Neural crest cell (in vitro differentiated cells): ENCODE measurements at regions not wholly inside any gene's neighbourhood (a gene's known extent, or its start where the extent isn't known, plus 50 kb on each side); places are given as distances from the start of the nearest gene placed in this dataset.

Experiments
- DNase-seq: peaks from one replicate; pipeline ENCODE4 v3.0.0; 2021; ENCODE audit warnings: low read depth, mixed read lengths, low spot score
- H3K27ac Mint-ChIP-seq: one replicate; pipeline ENCODE4 v1.8.0; 2021; ENCODE audit warnings: mild to moderate bottlenecking, mixed read lengths; ENCODE audit not compliant: unreplicated experiment
- H3K27me3 Mint-ChIP-seq: 2 replicates; pipeline ENCODE4 v1.8.0; 2021; ENCODE audit warnings: low read depth, mild to moderate bottlenecking, mixed read lengths
- H3K36me3 Mint-ChIP-seq: 2 replicates; pipeline ENCODE4 v1.8.0; 2021; ENCODE audit warnings: low read depth, mild to moderate bottlenecking, mixed read lengths
- H3K4me1 Mint-ChIP-seq: 2 replicates; pipeline ENCODE4 v1.8.0; 2021; ENCODE audit warnings: mixed read lengths
- H3K4me3 Mint-ChIP-seq: one replicate; pipeline ENCODE4 v1.8.0; 2021; ENCODE audit warnings: mild to moderate bottlenecking, mixed read lengths
- H3K9me3 Mint-ChIP-seq: 2 replicates; pipeline ENCODE4 v1.8.0; 2021; ENCODE audit warnings: mixed read lengths
- CTCF ChIP-seq: fragments of 200-600 bp; sonication (generic); conservative IDR thresholded peaks from 2 replicates; pipeline ENCODE4 v1.5.0; 2021; ENCODE audit warnings: antibody characterized with exemption, mild to moderate bottlenecking

- no peaks in the 10 kb centered on the region for H3K27me3 Mint-ChIP-seq
- H3K27ac Mint-ChIP-seq = no peak overlapping the region
- H3K9me3 Mint-ChIP-seq = peaks cover 5% of the 10 kb centered on the region
- no peak for DNase-seq
- H3K4me3 Mint-ChIP-seq = no peak overlapping the region
- H3K4me1 Mint-ChIP-seq = no peaks in the 10 kb centered on the region
- TF ChIP-seq CTCF = no peak
- H3K36me3 Mint-ChIP-seq = no peaks in the 10 kb centered on the region
Observed at GRCh38 chr11:71332046-71332445, 79.7 kb upstream of the SHANK2 start.

- DNase-seq = no peak
- peaks cover 5% of the 10 kb centered on the region for H3K9me3 Mint-ChIP-seq
- TF ChIP-seq CTCF = no peak
- no peaks in the 10 kb centered on the region for H3K27me3 Mint-ChIP-seq
- no peaks in the 10 kb centered on the region for H3K4me1 Mint-ChIP-seq
- H3K36me3 Mint-ChIP-seq = no peaks in the 10 kb centered on the region
- no peak overlapping the region for H3K27ac Mint-ChIP-seq
- H3K4me3 Mint-ChIP-seq = no peak overlapping the region
Observed at GRCh38 chr11:71331631-71332030, 79.3 kb upstream of the SHANK2 start.

GRCh38 chr11:71330996-71331395, 78.6 kb upstream of the SHANK2 start:
- no peak overlapping the region for H3K27ac Mint-ChIP-seq
- TF ChIP-seq CTCF = no peak
- no peaks in the 10 kb centered on the region for H3K36me3 Mint-ChIP-seq
- no peak for DNase-seq
- no peaks in the 10 kb centered on the region for H3K27me3 Mint-ChIP-seq
- H3K4me3 Mint-ChIP-seq = no peak overlapping the region
- no peaks in the 10 kb centered on the region for H3K4me1 Mint-ChIP-seq
- peaks cover 5% of the 10 kb centered on the region for H3K9me3 Mint-ChIP-seq

- TF ChIP-seq CTCF = no peak
- H3K27ac Mint-ChIP-seq = no peak overlapping the region
- no peaks in the 10 kb centered on the region for H3K27me3 Mint-ChIP-seq
- H3K36me3 Mint-ChIP-seq = no peaks in the 10 kb centered on the region
- no peaks in the 10 kb centered on the region for H3K4me1 Mint-ChIP-seq
- DNase-seq = no peak
- no peak overlapping the region for H3K4me3 Mint-ChIP-seq
- peaks cover 5% of the 10 kb centered on the region for H3K9me3 Mint-ChIP-seq
Observed at GRCh38 chr11:71330349-71330748, 78.0 kb upstream of the SHANK2 start.

- H3K27ac Mint-ChIP-seq = peak overlapping the region; percentile 60
- no peaks in the 10 kb centered on the region for H3K4me1 Mint-ChIP-seq
- no peak for DNase-seq
- H3K9me3 Mint-ChIP-seq = peaks cover 5% of the 10 kb centered on the region
- H3K4me3 Mint-ChIP-seq = no peak overlapping the region
- no peaks in the 10 kb centered on the region for H3K27me3 Mint-ChIP-seq
- no peak for TF ChIP-seq CTCF
- H3K36me3 Mint-ChIP-seq = no peaks in the 10 kb centered on the region
Observed at GRCh38 chr11:71329786-71330185, 77.4 kb upstream of the SHANK2 start.

GRCh38 chr11:71329165-71329510, 76.8 kb upstream of the SHANK2 start:
- TF ChIP-seq CTCF = no peak
- H3K4me3 Mint-ChIP-seq = no peak overlapping the region
- no peaks in the 10 kb centered on the region for H3K27me3 Mint-ChIP-seq
- no peak for DNase-seq
- H3K9me3 Mint-ChIP-seq = peaks cover 5% of the 10 kb centered on the region
- H3K36me3 Mint-ChIP-seq = no peaks in the 10 kb centered on the region
- H3K27ac Mint-ChIP-seq = no peak overlapping the region
- no peaks in the 10 kb centered on the region for H3K4me1 Mint-ChIP-seq
